Effector memory CD4-positive, alpha-beta T cell (primary cell): ENCODE measurements at regions not wholly inside any gene's neighbourhood (a gene's known extent, or its start where the extent isn't known, plus 50 kb on each side); places are given as distances from the start of the nearest gene placed in this dataset.

Experiments
- DNase-seq, 3 donors: peaks; one replicate each; pipeline ENCODE4 v3.0.0-alpha.2; 2020
- H3K27ac ChIP-seq: 2 replicates; pipeline ENCODE4 v1.7.0; 2013; ENCODE audit warnings: mild to moderate bottlenecking, low read length, moderate library complexity; ENCODE audit not compliant: insufficient read depth, poor library complexity, severe bottlenecking
- H3K27me3 ChIP-seq: replicated peaks from 2 replicates; pipeline ENCODE4 v1.7.0; 2013; ENCODE audit warnings: mild to moderate bottlenecking, low read length; ENCODE audit not compliant: insufficient read depth, control insufficient read depth, poor library complexity, severe bottlenecking
- H3K36me3 ChIP-seq: 2 replicates; pipeline ENCODE4 v1.7.0; 2013; ENCODE audit warnings: mild to moderate bottlenecking, low read length, moderate library complexity; ENCODE audit not compliant: control insufficient read depth, insufficient read depth
- H3K4me1 ChIP-seq: 2 replicates; pipeline ENCODE4 v1.7.0; 2013; ENCODE audit warnings: low read length, mild to moderate bottlenecking; ENCODE audit not compliant: control insufficient read depth, insufficient read depth, poor library complexity, severe bottlenecking
- H3K4me3 ChIP-seq: 2 replicates; pipeline ENCODE4 v1.7.0; 2013; ENCODE audit warnings: low read length, low read depth, mild to moderate bottlenecking; ENCODE audit not compliant: insufficient read depth, poor library complexity, severe bottlenecking
- H3K9me3 ChIP-seq: 2 replicates; pipeline ENCODE4 v1.7.0; 2013; ENCODE audit warnings: mild to moderate bottlenecking, low read length, moderate library complexity; ENCODE audit not compliant: control insufficient read depth

DNA sequence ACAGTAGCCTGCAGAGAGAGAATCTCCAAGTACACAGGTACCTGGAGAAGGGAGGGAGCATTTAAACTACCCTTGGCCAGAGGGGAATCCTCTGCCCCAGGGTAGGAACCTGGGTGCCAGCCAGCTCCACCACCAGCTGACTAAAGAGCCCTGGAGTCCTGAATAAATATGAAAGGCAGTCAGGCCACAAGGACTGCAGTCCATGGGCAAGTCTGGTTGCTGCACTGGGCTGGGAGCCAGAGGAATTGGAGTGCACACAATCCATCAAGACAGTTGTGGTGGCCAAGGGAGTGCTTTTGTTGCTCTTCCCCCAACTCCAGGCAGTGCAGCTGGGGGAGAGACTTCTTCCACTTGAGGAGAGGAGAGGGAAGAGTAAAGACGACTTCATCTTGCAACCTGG, 172.5 kb downstream of the HNRNPD start:
- DNase-seq, result no peak
- no peaks in the 10 kb centered on the region for H3K4me1 ChIP-seq
- H3K9me3 ChIP-seq, result no peaks in the 10 kb centered on the region
- no peaks in the 10 kb centered on the region for H3K36me3 ChIP-seq
- H3K27me3 ChIP-seq, result no peaks in the 10 kb centered on the region
- no peak overlapping the region for H3K27ac ChIP-seq
- H3K4me3 ChIP-seq, result no peak overlapping the region

DNA sequence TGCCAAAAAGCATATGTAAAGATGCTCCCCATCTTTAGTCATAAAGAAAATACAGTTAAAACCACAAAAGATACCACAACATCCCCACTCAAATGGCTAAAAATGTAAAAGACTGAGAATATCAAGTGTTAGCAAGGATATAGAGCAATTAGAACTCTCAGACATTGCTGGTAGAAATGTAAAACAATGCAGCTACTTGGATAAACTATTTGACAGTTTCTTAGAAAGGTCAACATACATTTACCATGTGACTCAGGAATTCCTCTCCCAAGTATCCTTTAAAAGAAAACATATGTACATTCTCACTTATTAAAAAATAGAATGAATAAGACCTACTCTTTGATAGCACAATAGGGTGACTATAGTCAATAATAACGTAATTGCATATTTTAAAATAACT, 173.7 kb downstream of the HNRNPD start:
- Histone ChIP-seq H3K4me1 (no peaks in the 10 kb centered on the region), H3K4me3 (no peak overlapping the region), H3K27me3 (no peaks in the 10 kb centered on the region), H3K36me3 (no peaks in the 10 kb centered on the region), H3K27ac (no peak overlapping the region), H3K9me3 (no peaks in the 10 kb centered on the region)
- DNase-seq, result no peak

DNA sequence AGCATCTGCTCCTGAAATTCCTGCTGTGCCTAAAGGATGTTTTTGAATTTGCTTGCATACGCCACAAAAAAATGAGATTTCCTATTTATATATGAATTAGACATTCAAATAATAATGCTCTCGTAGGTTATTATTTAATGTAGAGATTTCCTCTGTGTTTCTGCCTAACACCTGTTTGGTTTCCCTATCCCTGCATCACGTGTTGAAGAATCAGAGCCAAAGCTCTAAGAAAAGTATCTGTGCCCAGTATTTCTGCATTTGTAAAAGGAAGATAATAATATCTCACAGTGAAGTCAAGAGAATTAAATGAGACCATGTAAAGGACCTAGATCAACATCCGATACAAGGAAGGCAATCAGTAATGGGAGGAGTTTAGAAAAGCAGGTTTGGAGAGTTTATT, 179.5 kb downstream of the HNRNPD start:
- Histone ChIP-seq H3K4me3 (no peak overlapping the region), H3K27me3 (no peaks in the 10 kb centered on the region), H3K9me3 (no peaks in the 10 kb centered on the region), H3K36me3 (no peaks in the 10 kb centered on the region), H3K27ac (no peak overlapping the region), H3K4me1 (no peaks in the 10 kb centered on the region)
- DNase-seq, result no peak

DNA sequence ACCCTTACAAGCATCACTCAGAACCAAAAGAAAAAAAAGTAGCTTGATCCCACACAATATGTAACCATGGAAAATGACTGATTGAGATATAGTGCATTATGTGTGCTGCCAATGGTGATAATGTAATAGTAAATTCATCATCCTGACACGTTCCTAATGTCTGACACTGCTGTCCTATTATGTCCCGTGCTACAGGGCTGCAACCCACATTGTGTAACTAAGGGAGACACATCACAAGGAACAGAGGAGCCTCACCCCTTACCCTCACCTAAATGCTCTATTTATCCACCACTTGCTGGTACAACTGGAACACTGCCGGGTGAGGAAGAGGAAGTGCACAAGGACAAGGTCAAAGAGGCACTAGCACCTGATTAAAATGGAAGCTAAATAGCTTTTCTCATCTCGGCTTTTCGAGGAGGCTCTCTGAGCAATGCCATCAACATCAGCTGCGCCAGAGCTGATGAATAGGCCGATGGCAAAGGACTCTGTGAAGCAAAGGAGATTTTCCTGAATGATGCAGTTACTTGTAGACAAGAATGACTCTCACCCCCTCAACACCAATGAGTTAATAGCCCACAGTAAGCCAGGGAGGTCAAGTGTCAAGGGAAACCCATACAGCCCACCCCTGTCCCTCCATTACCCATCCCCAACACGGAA, 181.6 kb downstream of the HNRNPD start:
- H3K27me3 ChIP-seq, result no peaks in the 10 kb centered on the region
- no peak overlapping the region for H3K27ac ChIP-seq
- H3K4me1 ChIP-seq, result no peaks in the 10 kb centered on the region
- no peak overlapping the region for H3K4me3 ChIP-seq
- no peaks in the 10 kb centered on the region for H3K36me3 ChIP-seq
- H3K9me3 ChIP-seq, result no peaks in the 10 kb centered on the region
- no peak for DNase-seq

DNA sequence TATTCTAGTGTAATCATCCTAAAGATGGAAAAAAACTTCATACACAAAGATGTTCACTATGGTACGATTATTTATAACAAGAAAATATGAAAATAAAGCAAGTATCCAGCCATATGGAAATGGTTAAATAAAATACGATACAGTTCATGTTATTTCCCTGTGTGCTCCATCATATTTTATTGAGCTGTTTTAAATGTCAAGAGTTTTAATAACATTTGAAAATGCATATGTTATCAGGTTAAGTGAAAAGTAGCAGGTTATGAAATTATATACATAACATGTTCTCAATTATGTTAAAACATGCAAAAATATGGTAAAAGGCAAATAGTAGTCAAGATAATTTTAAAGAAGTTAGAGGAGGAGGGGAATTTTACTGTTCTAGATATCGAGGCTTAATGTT, 192.0 kb downstream of the HNRNPD start:
- no peaks in the 10 kb centered on the region for H3K27me3 ChIP-seq
- H3K9me3 ChIP-seq, result no peaks in the 10 kb centered on the region
- H3K27ac ChIP-seq, result no peak overlapping the region
- no peak overlapping the region for H3K4me3 ChIP-seq
- H3K4me1 ChIP-seq, result no peaks in the 10 kb centered on the region
- H3K36me3 ChIP-seq, result no peaks in the 10 kb centered on the region
- DNase-seq, result no peak

DNA sequence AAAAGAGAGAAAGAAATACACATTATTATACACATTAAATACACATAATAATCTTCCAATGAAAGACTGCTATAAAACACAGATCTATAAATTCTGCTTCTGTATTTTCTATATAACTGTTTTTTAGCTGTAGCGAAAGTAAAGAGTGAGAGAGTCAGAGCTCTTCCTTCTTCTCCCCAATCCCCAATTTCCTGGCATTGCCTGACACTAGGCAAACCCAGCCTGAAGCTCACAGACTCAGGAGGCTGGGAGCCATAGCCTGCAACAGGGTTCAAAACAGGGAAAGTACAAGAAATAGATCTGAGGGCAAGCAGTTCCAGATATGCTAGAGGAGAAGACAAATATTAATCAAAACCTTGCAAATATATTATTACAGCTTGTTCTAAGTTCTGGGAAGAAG, 201.6 kb downstream of the HNRNPD start:
- Histone ChIP-seq H3K4me1 (no peaks in the 10 kb centered on the region), H3K9me3 (no peaks in the 10 kb centered on the region), H3K36me3 (no peaks in the 10 kb centered on the region), H3K27ac (no peak overlapping the region), H3K4me3 (no peak overlapping the region), H3K27me3 (no peaks in the 10 kb centered on the region)
- no peak for DNase-seq

DNA sequence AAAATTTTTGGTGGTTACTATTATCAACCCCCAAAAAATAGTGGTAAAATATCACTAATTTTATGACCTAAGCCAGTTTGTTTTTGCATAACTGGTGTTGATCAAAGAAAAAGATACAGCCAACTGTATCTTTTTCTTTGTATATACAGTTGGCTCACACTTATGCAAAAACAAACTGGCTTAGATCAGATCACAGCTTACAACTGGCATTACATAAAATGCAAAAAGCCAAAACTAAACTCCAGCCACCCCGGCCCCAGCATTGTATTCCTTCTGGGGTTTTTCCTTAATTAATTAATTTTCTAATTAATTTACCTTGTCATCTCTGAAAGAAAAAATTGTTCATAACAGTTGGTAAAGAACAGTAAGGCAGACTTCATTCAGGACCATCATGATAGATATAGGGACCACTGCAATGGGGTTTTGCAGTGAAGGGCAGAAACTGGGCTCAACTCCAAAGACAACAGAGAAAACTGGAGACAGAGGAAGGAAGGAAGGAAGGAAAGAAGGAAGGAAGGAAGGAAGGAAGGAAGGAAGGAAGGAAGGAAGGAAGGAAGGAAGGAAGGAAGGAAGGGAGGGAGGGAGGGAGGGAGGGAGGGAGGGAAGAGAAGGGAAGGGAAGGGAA, 202.1 kb downstream of the HNRNPD start:
- no peaks in the 10 kb centered on the region for H3K9me3 ChIP-seq
- no peaks in the 10 kb centered on the region for H3K27me3 ChIP-seq
- no peak overlapping the region for H3K27ac ChIP-seq
- no peak for DNase-seq
- H3K4me3 ChIP-seq, result no peak overlapping the region
- no peaks in the 10 kb centered on the region for H3K4me1 ChIP-seq
- no peaks in the 10 kb centered on the region for H3K36me3 ChIP-seq

DNA sequence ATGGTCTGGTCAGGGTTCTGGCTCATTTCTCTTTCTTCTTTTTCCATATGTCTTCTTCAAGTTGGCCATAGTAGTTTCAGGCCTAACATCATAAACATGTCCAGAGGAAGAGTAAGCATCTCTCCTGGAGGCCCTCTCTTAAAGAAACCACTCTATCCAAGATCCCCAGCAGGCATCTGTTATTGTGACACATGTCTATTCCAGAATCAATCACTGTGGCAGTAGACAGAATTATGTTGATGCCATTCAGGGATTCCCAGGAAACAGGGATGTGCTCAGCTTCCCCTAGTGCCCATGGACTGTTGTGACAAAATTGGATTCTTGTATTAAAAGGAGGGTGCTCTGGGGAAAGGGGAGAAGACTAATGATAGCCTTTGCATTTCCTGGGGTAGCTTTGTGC, 224.0 kb downstream of the HNRNPD start:
- Histone ChIP-seq H3K4me1 (peaks cover 4% of the 10 kb centered on the region), H3K36me3 (no peaks in the 10 kb centered on the region), H3K9me3 (no peaks in the 10 kb centered on the region), H3K27me3 (no peaks in the 10 kb centered on the region), H3K27ac (no peak overlapping the region), H3K4me3 (no peak overlapping the region)
- DNase-seq, result no peak

DNA sequence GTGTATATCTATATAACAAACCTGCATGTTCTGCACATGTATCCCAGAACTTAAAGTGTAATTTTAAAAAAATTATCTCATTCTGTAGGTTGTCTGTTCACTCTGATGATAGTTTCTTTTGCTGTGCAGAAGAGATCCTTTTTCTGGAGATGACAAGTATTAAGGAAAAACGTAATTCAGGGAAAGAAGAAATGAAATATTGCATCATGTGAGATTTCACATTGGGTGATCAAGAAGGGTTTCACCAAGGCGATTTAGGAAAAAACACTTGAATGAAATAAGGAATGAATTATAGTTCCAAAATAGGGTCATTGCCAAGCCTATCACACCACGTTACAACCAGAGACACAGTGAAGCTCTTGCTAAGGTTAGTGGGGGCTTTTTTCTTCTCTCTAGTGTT, 227.9 kb downstream of the HNRNPD start:
- no peak for DNase-seq
- Histone ChIP-seq H3K4me3 (no peak overlapping the region), H3K27me3 (no peaks in the 10 kb centered on the region), H3K4me1 (no peaks in the 10 kb centered on the region), H3K27ac (no peak overlapping the region), H3K36me3 (no peaks in the 10 kb centered on the region), H3K9me3 (no peaks in the 10 kb centered on the region)

DNA sequence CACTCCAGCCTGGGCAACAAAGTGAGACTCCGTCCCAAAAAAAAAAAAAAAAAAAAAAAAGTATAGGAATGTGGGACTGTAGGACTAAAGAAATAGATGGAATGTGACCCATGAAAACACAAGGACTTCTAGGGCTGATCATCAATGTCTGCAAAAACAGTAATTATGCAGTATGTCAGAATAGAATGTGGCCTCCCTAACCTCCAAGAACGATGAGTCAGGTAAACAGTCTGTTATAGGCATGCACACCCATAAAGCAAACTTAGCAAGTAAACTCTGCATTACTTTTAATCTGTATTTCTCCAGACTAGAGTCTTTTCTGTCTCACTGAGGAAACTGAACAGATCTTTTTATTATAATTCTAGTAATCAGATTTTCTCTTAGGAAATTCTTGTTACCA, 233.4 kb downstream of the HNRNPD start:
- H3K27ac ChIP-seq, result no peak overlapping the region
- H3K4me3 ChIP-seq, result no peak overlapping the region
- no peaks in the 10 kb centered on the region for H3K36me3 ChIP-seq
- no peaks in the 10 kb centered on the region for H3K27me3 ChIP-seq
- DNase-seq, result no peak
- no peaks in the 10 kb centered on the region for H3K9me3 ChIP-seq
- H3K4me1 ChIP-seq, result peaks cover 16% of the 10 kb centered on the region
